Left ventricle myocardium inferior (tissue), 1 donor: ENCODE measurements at regions not wholly inside any gene's neighbourhood (a gene's known extent, or its start where the extent isn't known, plus 50 kb on each side); places are given as distances from the start of the nearest gene placed in this dataset.

Source experiments
- DNase-seq: peaks from one replicate; pipeline ENCODE4 v3.0.0-alpha.2; 2020
- H3K27ac ChIP-seq: fragments of 200-600 bp; replicated peaks from 2 replicates; pipeline ENCODE4 v1.8.0; 2021
- H3K27me3 ChIP-seq: fragments of 200-600 bp; 2 replicates; pipeline ENCODE4 v1.8.0; 2021; ENCODE audit warnings: low read depth
- H3K36me3 ChIP-seq: fragments of 200-600 bp; 2 replicates; pipeline ENCODE4 v1.8.0; 2021
- H3K4me1 ChIP-seq: fragments of 200-600 bp; 2 replicates; pipeline ENCODE4 v1.8.0; 2021
- H3K4me3 ChIP-seq: fragments of 200-600 bp; 2 replicates; pipeline ENCODE4 v1.8.0; 2021; ENCODE audit warnings: mild to moderate bottlenecking, moderate library complexity
- H3K9me3 ChIP-seq: fragments of 200-600 bp; replicated peaks from 2 replicates; pipeline ENCODE4 v1.8.0; 2021
- CTCF ChIP-seq: fragments of 200-600 bp; IDR thresholded peaks from 2 replicates; pipeline ENCODE4 v1.8.0; 2021; ENCODE audit warnings: antibody characterized with exemption, mild to moderate bottlenecking, borderline replicate concordance
- intact Hi-C: fragments of 100-400 bp; cut with micrococcal nuclease; formaldehyde crosslinking; loops from one replicate; pipeline ENCODE4 v1.11.0; 2022
- donor health status: DM: no; HTN: yes; CAD: no; lungs with severe emphysema.

GRCh38 chr20:21622097-21622857 is 83.2 kb upstream of the PAX1 start:
- Histone ChIP-seq H3K36me3 (no peaks in the 10 kb centered on the region), H3K27me3 (peaks cover 87% of the 10 kb centered on the region), H3K4me3 (no peak overlapping the region), H3K9me3 (no peaks in the 10 kb centered on the region), H3K4me1 (no peaks in the 10 kb centered on the region), H3K27ac (no peak overlapping the region)
- TF ChIP-seq CTCF = no peak
- intact Hi-C loops = no loop called here
- DNase-seq = no peak

GRCh38 chr20:21618759-21619416 is 86.6 kb upstream of the PAX1 start:
- Histone ChIP-seq H3K27ac (no peak overlapping the region), H3K9me3 (no peaks in the 10 kb centered on the region), H3K27me3 (peaks cover 83% of the 10 kb centered on the region), H3K4me1 (no peaks in the 10 kb centered on the region), H3K4me3 (no peak overlapping the region), H3K36me3 (no peaks in the 10 kb centered on the region)
- TF ChIP-seq CTCF = no peak
- DNase-seq = no peak
- intact Hi-C loops = no loop called here

GRCh38 chr20:21615617-21616080 is 89.8 kb upstream of the PAX1 start:
- H3K27ac ChIP-seq = no peak overlapping the region
- DNase-seq = peak; percentile 26
- peak; percentile 77 for TF ChIP-seq CTCF
- no peaks in the 10 kb centered on the region for H3K36me3 ChIP-seq
- no peaks in the 10 kb centered on the region for H3K9me3 ChIP-seq
- intact Hi-C loops = no loop called here
- no peak overlapping the region for H3K4me3 ChIP-seq
- H3K27me3 ChIP-seq = peaks cover 84% of the 10 kb centered on the region
- H3K4me1 ChIP-seq = no peaks in the 10 kb centered on the region

- Histone ChIP-seq H3K27me3 (peaks cover 85% of the 10 kb centered on the region), H3K4me1 (no peaks in the 10 kb centered on the region), H3K36me3 (no peaks in the 10 kb centered on the region), H3K4me3 (no peak overlapping the region), H3K27ac (no peak overlapping the region), H3K9me3 (no peaks in the 10 kb centered on the region)
- TF ChIP-seq CTCF = no peak
- no peak for DNase-seq
- intact Hi-C loops = no loop called here
Observed at GRCh38 chr20:21614980-21615379, 90.5 kb upstream of the PAX1 start.

GRCh38 chr20:21613512-21613911 is 92.0 kb upstream of the PAX1 start:
- no peaks in the 10 kb centered on the region for H3K4me1 ChIP-seq
- H3K36me3 ChIP-seq = no peaks in the 10 kb centered on the region
- no peak for TF ChIP-seq CTCF
- no peak overlapping the region for H3K4me3 ChIP-seq
- H3K27ac ChIP-seq = no peak overlapping the region
- H3K9me3 ChIP-seq = no peaks in the 10 kb centered on the region
- H3K27me3 ChIP-seq = peaks cover 83% of the 10 kb centered on the region
- intact Hi-C loops = no loop called here
- no peak for DNase-seq
